ENCODE measurements at regions not wholly inside any gene's neighbourhood (a gene's known extent, or its start where the extent isn't known, plus 50 kb on each side); places are given as distances from the start of the nearest gene placed in this dataset.

DNA sequence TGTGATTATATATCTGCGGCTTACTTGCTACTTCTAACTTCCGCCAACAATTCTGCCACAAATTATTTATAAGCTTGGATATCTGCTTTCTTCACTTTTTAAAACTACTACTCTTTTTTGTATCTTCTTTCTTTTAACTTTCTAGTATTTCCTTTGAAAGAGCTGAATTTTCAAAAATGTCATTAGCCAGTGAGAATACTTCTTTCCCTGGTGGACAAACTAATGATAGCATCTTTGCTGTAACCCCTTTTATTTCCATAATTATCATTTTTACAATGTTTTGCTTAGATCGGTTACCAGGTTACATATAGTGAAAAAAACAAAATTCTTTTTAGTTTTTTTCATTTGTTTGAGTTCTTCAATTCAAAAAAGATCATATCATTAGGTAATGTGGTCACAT is 355.9 kb upstream of the ADGRL4 start:
- no peak for TF ChIP-seq ZNF274 (IDR thresholded peaks at IDR 0.05; ENCODE audit: low read depth, low read length)
- H3K4me3 ChIP-seq (ENCODE audit: low read length) = no peak overlapping the region

DNA sequence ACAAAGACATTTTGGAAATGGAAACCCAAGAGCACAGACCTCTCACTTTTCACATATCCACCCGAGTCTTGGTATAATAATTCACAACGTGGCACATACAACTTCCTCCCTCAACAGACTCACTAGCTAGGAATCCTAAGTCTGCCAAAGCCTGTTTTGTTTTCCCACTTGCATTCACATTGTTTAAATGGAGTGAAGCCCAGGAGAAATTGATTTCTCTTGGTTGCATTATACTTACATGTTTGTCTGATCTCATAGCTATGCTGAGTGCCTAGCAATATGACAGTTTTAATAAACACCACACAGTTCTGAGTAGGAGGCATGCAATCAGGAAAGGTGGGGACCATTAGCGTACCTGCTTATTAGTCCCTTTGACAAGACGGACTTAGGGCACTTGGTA is 348.6 kb upstream of the ADGRL4 start:
- no peak overlapping the region for H3K4me3 ChIP-seq (ENCODE audit: low read length)
- no peak for TF ChIP-seq ZNF274 (IDR thresholded peaks at IDR 0.05; ENCODE audit: low read depth, low read length)

DNA sequence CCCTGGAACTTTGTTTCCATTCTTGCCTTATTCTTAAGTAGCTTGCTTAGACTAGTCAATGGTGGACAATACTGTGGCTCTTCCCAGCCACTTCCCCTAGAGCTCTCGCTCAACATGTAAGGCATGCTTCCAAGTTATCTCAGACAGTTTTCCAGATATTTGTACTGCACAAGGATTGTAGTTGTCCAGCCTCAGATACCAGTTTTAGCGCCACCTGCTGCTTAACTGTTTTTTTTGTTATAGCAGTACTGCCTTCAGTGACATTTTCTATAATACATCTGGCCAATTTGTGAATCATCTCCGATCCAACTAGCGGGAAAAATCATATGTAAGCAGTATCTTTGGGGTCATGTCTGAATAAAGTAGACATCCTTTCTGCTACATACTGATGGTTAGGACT is 346.7 kb upstream of the ADGRL4 start:
- no peak for TF ChIP-seq ZNF274 (IDR thresholded peaks at IDR 0.05; ENCODE audit: low read depth, low read length)
- no peak overlapping the region for H3K4me3 ChIP-seq (ENCODE audit: low read length)

DNA sequence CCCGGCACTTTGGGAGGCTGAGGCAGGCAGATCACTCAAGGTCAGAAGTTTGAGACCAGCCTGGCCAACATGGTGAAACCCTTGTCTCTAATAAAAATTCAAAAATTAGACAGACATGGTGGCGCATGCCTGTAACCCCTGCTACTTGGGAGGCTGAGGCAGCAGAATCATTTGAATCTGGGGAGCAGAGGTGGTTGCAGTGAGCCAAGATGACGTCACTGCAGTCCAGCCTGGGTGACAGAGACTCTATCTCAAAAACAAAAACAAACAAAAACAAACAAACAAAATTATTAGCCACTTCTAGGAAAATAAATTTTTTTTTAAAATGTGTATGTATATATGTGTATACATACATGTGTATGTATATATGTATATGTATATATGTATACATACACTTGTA is 320.3 kb upstream of the ADGRL4 start:
- TF ChIP-seq ZNF274 (IDR thresholded peaks at IDR 0.05; ENCODE audit: low read depth, low read length) = no peak
- no peak overlapping the region for H3K4me3 ChIP-seq (ENCODE audit: low read length)

DNA sequence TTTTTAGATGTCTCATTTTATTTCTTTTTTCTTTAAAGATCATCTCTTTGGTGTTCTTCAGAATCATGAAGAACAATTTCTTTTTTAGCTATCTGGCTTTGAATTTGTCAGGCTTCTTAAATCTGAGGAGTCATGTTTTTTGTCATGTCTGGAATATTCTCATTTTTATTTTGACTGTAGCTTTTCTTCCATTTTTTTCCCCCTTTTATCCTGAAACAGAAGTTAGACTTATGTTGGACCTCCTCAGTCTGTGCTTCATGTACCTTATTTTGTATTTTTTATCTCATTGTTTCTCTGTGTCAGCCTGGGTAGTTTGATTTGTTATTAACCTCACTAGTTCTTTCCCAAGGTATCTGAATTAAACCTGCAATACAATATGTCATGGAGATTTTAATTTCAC is 319.2 kb upstream of the ADGRL4 start:
- no peak for TF ChIP-seq ZNF274 (IDR thresholded peaks at IDR 0.05; ENCODE audit: low read depth, low read length)

DNA sequence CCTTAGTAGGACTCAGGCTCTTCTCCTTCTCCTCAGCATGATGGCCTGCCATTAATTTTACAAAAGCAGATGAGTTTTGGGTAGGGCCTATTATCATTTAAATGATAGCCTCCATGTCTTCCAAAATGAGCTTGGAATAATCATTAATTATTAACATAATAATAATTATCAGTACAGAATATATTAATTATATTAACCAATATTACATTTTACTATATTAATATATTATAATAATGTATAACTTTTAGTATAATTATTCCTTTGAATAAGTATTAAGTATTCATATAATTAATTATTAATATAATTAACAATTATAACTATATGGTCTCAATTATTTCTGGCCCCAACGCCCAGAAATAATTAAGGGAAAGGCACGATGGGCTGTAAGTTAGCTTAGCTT is 318.6 kb upstream of the ADGRL4 start:
- no peak for TF ChIP-seq ZNF274 (IDR thresholded peaks at IDR 0.05; ENCODE audit: low read depth, low read length)
- H3K4me3 ChIP-seq (ENCODE audit: low read length) = no peak overlapping the region

More for the DNA sequence above, 319.2 kb upstream of the ADGRL4 start:
- no peak overlapping the region for H3K4me3 ChIP-seq (ENCODE audit: low read length)

DNA sequence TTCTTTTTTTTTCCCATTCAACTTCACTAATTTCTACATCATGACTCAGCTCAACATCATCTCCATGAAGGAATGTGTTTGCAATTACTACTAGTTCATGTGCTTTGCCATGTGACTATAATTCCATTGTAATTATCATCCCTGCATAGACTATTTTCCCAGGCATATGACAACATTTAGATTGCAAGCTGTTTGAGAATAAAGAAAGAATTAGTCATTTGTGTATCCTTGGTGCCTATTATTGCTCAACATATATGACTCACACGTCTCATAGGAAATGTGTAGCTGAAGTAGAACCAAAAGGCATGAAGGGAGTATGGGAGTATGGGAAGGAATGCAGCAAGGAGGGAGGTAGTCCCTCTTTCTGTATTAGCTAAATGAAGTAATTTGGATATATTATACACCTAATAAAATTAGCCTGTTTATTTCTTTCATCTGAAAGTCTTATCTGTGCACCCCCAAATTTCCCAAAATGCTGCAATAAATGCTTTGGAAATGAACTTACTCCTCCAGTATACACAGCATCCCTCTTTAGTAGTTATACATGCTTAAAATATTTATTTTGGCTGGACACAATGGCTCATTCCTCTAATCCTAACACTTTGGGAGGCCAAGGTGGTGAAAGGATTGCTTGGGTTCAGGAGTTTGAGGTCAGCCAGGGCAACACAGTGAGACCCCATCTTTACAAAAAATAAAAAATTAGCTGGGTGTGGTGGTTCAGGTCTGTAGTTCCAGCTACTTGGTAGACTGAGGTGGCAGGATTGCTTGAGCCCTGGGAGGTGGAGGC is 316.9 kb upstream of the ADGRL4 start:
- no peak for TF ChIP-seq ZNF274 (IDR thresholded peaks at IDR 0.05; ENCODE audit: low read depth, low read length)
- H3K4me3 ChIP-seq (ENCODE audit: low read length) = no peak overlapping the region

DNA sequence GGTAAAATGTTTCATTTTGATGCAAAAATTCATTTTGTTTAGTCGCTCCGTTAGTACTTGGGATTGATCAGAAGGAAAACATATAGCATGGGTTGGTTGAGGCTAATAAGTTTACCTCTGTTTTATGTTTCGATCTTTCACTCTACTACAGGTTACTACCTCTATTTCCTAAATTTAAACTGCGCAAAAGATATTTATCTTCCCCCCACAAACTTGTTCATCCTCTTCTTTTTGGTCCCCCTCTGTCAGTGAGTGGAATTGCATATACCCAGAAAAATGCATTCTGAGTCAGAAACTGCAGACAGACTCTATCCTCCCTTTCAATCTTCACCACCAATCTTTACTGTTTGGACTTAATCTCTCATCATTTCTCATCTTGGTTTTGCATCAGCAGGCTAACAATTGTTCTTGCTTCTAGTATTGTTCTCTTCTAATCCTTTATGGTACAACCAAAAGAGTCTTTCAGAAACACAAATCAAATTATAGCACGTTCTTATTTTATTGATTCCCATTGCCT is 316.0 kb upstream of the ADGRL4 start:
- no peak for TF ChIP-seq ZNF274 (IDR thresholded peaks at IDR 0.05; ENCODE audit: low read depth, low read length)

DNA sequence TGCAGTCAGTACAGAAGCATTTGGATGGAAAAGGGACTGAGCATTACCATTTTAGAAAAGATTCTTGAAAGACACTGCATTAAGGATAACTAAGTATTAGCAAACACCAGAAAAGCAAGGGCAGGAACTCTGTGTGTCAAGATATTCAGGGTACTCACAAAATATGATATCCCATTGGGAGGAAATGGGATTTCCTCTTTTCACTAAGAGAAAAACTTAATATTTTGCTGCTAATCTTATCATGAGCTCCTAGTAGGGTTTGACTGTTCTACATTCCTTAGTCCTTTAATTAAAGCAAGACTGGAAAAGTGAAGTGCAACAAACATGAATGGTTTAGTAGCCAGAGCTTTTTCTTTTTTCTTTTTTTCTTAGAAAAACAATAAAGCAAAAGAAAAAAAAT is 305.9 kb upstream of the ADGRL4 start:
- H3K4me3 ChIP-seq (ENCODE audit: low read length) = no peak overlapping the region
- no peak for TF ChIP-seq ZNF274 (IDR thresholded peaks at IDR 0.05; ENCODE audit: low read depth, low read length)

More for the DNA sequence above, 316.0 kb upstream of the ADGRL4 start:
- H3K4me3 ChIP-seq (ENCODE audit: low read length) = no peak overlapping the region

DNA sequence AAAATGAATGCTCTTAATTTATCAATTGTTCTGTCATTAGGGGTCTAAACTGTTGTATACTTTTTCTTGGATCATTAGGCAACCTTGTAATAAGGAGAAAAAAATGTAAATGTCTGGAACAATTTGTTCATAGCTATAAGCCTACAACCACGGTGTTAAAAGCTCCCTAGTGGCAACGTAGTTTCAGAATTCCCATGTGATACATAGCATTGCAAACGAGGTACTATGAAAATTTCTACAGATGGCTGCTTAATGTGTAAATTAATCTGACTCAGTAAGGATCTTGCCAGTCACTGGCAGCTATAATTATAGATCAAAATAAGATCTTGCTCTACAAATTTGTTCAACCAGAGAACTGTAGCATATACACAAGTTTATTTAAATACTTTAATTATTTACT is 304.1 kb upstream of the ADGRL4 start:
- TF ChIP-seq ZNF274 (IDR thresholded peaks at IDR 0.05; ENCODE audit: low read depth, low read length) = no peak
- no peak overlapping the region for H3K4me3 ChIP-seq (ENCODE audit: low read length)

DNA sequence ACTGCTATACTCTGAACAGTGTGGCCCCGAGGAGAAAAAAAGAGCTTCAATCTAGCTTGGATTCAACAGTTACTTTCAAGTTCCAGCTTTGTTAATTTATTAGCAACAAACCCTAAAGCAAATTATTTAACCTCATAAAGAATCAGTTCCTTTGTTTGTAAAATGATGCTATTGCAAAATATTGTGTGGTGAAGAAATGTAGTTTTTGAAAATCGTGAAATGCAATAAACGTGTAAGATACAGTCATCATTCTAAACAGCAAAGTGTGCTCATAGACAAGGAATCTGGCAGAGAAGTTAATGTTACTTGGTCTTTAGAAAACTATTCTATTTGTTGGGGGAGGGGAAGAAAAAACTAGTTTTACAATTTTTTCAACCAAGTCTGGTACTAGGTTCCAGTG is 297.6 kb upstream of the ADGRL4 start:
- TF ChIP-seq ZNF274 (IDR thresholded peaks at IDR 0.05; ENCODE audit: low read depth, low read length) = no peak
- H3K4me3 ChIP-seq (ENCODE audit: low read length) = no peak overlapping the region

DNA sequence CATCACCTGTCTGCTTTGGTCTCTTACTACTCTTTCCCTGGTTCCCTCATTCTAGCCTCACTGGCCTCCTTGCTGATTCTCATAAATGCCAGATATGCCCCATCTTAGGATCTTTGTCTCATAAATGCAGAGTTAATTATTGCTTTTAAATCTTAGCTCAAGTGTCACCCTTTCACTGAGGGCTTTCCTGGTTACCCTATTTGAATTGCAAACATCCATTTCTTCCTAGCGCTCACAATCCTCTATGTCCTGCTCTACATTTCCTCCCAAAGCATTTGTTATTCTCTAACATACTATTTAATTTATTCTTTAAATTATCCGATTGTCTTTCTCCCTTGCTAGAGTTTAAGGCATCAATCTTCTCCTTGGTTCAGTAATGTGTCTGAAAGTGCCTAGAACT is 296.5 kb upstream of the ADGRL4 start:
- no peak for TF ChIP-seq ZNF274 (IDR thresholded peaks at IDR 0.05; ENCODE audit: low read depth, low read length)
- no peak overlapping the region for H3K4me3 ChIP-seq (ENCODE audit: low read length)

DNA sequence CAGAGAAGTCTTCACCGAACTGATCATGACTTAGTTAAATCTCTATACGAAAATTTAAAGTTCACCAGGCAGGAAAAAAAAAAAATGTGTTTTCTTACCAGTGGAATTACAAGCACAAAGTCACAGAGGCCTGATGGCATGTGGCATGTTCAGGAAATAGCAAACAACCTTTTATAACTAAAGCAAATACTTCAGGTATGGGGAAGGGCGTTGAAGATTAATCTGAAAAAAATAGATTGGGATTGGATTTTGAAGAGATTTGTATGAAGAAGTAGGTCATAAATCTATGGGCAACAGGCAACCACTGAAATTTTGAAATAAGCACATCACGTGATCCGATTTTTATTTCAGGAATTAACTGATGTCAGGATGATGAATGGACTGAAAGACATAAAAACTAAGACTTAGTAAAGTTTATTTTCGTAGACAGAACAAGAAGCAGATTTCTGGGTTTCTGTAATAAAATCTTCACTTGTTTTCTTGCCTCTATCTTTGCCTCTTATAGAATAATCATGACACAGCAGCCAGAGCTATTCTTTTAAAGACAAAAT is 295.9 kb upstream of the ADGRL4 start:
- H3K4me3 ChIP-seq (ENCODE audit: low read length) = no peak overlapping the region
- TF ChIP-seq ZNF274 (IDR thresholded peaks at IDR 0.05; ENCODE audit: low read depth, low read length) = no peak

DNA sequence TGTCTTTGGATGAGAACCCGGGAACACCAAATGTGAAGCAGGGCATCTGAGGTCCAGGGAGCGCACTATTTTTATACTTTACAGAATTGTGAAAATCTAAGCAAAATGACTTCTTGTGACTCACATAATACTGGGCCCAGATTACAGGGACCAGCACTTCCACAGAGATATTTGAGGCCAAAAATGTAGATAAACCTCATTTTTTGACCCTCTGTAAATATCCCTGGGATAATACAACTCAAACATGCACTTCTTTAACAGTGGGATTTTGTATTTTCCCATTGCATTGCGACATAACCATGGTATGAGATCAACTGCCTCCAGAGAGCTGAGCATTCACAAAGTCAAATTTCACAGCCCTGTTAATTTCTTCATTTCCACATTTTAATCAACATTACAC is 289.4 kb upstream of the ADGRL4 start:
- no peak for TF ChIP-seq ZNF274 (IDR thresholded peaks at IDR 0.05; ENCODE audit: low read depth, low read length)
- H3K4me3 ChIP-seq (ENCODE audit: low read length) = no peak overlapping the region

DNA sequence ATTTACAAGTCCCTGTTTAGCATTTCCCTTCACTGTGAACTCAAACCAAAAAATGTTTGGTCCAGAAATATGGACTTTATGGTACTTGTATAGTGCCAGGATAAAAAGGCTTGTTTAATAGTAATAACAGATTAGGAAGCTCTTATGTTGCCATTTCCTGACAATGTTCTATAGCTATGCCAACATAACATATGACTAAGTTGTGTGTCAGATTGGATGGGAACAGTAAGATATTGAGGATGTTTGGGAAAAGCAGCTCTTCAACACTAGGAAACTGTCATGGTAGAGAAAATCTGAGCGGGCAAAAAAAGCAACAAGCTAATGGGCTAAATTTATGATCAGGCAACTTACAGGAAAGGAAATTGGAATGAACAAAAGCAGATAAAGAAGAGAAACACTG is 287.1 kb upstream of the ADGRL4 start:
- no peak overlapping the region for H3K4me3 ChIP-seq (ENCODE audit: low read length)
- TF ChIP-seq ZNF274 (IDR thresholded peaks at IDR 0.05; ENCODE audit: low read depth, low read length) = no peak
